SW 1271 (cell line): ENCODE measurements at regions not wholly inside any gene's neighbourhood (a gene's known extent, or its start where the extent isn't known, plus 50 kb on each side); places are given as distances from the start of the nearest gene placed in this dataset.

Experiments
- DNase-seq, 2 experiments: peaks; one replicate each; lab custom pipeline; 2025; lab: John Stamatoyannopoulos, UW

- no peak for DNase-seq
Measured at GRCh38 chr11:119853581-119854360, 124.8 kb upstream of the NECTIN1 start.

GRCh38 chr11:119852741-119853140 is 123.7 kb upstream of the NECTIN1 start:
- DNase-seq: no peak

GRCh38 chr11:119850822-119851409 is 121.9 kb upstream of the NECTIN1 start:
- DNase-seq: no peak

GRCh38 chr11:119849872-119850271 is 120.9 kb upstream of the NECTIN1 start:
- no peak for DNase-seq

- DNase-seq: no peak
Measured at GRCh38 chr11:119847853-119848252, 118.9 kb upstream of the NECTIN1 start.

GRCh38 chr11:119846374-119846773 is 117.4 kb upstream of the NECTIN1 start:
- no peak for DNase-seq

GRCh38 chr11:119845756-119846155 is 116.8 kb upstream of the NECTIN1 start:
- no peak for DNase-seq

- DNase-seq: no peak
Measured at GRCh38 chr11:119845305-119845704, 116.3 kb upstream of the NECTIN1 start.

GRCh38 chr11:119844808-119845207 is 115.8 kb upstream of the NECTIN1 start:
- no peak for DNase-seq

GRCh38 chr11:119843877-119844276 is 114.9 kb upstream of the NECTIN1 start:
- DNase-seq: no peak

GRCh38 chr11:119842731-119843130 is 113.7 kb upstream of the NECTIN1 start:
- no peak for DNase-seq

GRCh38 chr11:119839476-119840133 is 110.6 kb upstream of the NECTIN1 start:
- no peak for DNase-seq

- no peak for DNase-seq
Measured at GRCh38 chr11:119835753-119836152, 106.8 kb upstream of the NECTIN1 start.

- no peak for DNase-seq
Measured at GRCh38 chr11:119832202-119832935, 103.4 kb upstream of the NECTIN1 start.

- DNase-seq: no peak
Measured at GRCh38 chr11:119831011-119831410, 102.0 kb upstream of the NECTIN1 start.

GRCh38 chr11:119830400-119830799 is 101.4 kb upstream of the NECTIN1 start:
- DNase-seq: no peak

- DNase-seq: no peak
Measured at GRCh38 chr11:119829402-119829801, 100.4 kb upstream of the NECTIN1 start.

- no peak for DNase-seq
Measured at GRCh38 chr11:119828819-119829218, 99.8 kb upstream of the NECTIN1 start.

GRCh38 chr11:119828006-119828405 is 99.0 kb upstream of the NECTIN1 start:
- no peak for DNase-seq

GRCh38 chr11:119827113-119827512 is 98.1 kb upstream of the NECTIN1 start:
- no peak for DNase-seq

- DNase-seq: no peak
Measured at GRCh38 chr11:119823077-119823476, 94.1 kb upstream of the NECTIN1 start.

- no peak for DNase-seq
Measured at GRCh38 chr11:119816660-119817059, 87.7 kb upstream of the NECTIN1 start.

GRCh38 chr11:119814766-119815165 is 85.8 kb upstream of the NECTIN1 start:
- no peak for DNase-seq
